ENCODE measurements at regions not wholly inside any gene's neighbourhood (a gene's known extent, or its start where the extent isn't known, plus 50 kb on each side); places are given as distances from the start of the nearest gene placed in this dataset.

DNA sequence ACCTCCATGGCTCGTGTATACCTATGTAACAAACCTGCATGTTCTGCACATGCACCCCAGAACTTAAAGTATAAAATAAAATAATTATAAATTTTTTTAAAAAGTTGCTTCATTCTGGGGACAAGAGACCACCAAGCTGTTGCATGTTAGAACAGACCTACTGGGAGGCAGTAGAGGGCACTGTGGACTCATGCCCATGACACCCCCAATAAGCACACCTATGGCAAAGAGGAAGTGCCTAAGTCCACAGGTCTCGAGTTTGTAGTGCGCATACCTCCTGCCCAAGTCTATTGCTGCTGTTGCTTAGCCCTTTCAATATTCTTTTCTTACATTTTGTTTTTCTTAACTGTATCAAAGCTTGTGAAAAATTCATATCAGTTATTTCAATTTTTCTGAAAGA, 267.9 kb upstream of the THBS1 start:
- TF ChIP-seq POLR2AphosphoS5 (IDR thresholded peaks at IDR 0.05), result no peak
- no peak for TF ChIP-seq POLR2A (IDR thresholded peaks at IDR 0.05)
- TF ChIP-seq EP300 (IDR thresholded peaks at IDR 0.05; ENCODE audit: low read depth), result peak; percentile 30

Measured in transverse colon (tissue), 3 donors.